ENCODE measurements at regions not wholly inside any gene's neighbourhood (a gene's known extent, or its start where the extent isn't known, plus 50 kb on each side); places are given as distances from the start of the nearest gene placed in this dataset.

DNA sequence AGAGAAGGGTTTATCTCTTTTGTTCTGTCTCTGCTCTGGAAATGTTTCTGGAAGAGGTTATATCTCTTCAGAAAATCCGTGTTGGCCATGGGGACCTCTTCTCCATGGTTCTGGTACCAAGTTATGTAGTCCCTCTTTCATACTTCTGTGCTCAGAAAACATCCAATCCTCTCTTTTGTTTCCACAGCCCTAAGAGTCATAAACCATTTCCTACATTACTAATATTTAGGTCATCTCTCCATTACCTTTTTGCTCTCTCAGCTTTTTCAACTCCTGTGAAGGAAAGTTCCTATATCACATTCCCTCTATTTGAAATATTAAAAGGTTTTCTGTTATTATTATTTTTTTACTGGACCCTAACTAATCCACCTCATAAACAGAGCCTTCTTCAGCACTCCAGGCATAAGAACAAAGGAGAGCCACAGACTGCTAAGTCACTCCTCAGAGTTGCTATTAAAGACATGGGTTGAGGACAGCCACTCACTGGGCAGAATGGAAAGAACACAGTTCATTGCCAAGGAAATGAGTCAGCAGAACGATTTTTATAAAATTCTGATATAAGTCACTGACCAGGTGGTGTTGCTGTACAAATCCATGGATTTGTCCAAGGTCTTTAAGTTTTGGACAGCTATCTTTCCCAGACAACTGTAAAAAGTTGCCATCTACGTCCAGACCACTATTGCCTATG lies 122.4 kb upstream of the NPY2R start:
- intact Hi-C loops (cut with micrococcal nuclease): no loop called here
- DNase-seq (ENCODE audit: low spot score): no peak
- Mint-ChIP-seq H3K27me3 (ENCODE audit: low read depth) (no peaks in the 10 kb centered on the region), H3K4me1 (ENCODE audit: low read depth) (no peaks in the 10 kb centered on the region), H3K36me3 (ENCODE audit: low read depth) (no peaks in the 10 kb centered on the region), H3K4me3 (ENCODE audit: low read depth) (no peak overlapping the region), H3K27ac (no peak overlapping the region), H3K9me3 (no peaks in the 10 kb centered on the region)

GRCh38 chr4:155094201-155094820 lies 114.1 kb upstream of the NPY2R start:
- no peak for DNase-seq (ENCODE audit: low spot score)
- Mint-ChIP-seq H3K4me1 (ENCODE audit: low read depth) (no peaks in the 10 kb centered on the region), H3K27ac (no peak overlapping the region), H3K4me3 (ENCODE audit: low read depth) (no peak overlapping the region), H3K9me3 (no peaks in the 10 kb centered on the region), H3K36me3 (ENCODE audit: low read depth) (no peaks in the 10 kb centered on the region), H3K27me3 (ENCODE audit: low read depth) (no peaks in the 10 kb centered on the region)
- intact Hi-C loops (cut with micrococcal nuclease): no loop called here

DNA sequence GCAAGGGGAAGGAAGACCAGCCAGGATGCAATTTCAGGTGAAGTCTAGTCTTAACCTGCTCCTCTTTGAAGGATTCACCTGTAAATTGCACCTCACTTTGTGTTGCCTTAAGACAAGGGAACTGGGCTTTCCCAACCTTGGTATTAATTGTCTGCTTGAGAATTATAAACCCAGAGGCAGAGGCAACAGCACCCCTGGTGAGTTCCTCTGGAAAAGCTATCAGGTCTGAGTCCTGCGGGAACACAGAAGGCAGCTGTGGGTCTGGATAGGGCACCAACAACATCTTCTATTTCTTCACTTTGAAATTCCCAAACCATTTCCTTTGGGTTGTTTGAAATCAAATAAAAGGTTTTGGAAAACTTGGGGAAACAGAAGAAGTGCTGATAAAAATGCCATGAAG lies 109.2 kb upstream of the NPY2R start:
- Mint-ChIP-seq H3K27ac (no peak overlapping the region), H3K9me3 (no peaks in the 10 kb centered on the region), H3K4me3 (ENCODE audit: low read depth) (no peak overlapping the region), H3K27me3 (ENCODE audit: low read depth) (no peaks in the 10 kb centered on the region), H3K36me3 (ENCODE audit: low read depth) (no peaks in the 10 kb centered on the region), H3K4me1 (ENCODE audit: low read depth) (no peaks in the 10 kb centered on the region)
- DNase-seq (ENCODE audit: low spot score): no peak
- intact Hi-C loops (cut with micrococcal nuclease): no loop called here

- no peak for DNase-seq (ENCODE audit: low spot score)
- no peaks in the 10 kb centered on the region for H3K4me1 Mint-ChIP-seq (ENCODE audit: low read depth)
- H3K4me3 Mint-ChIP-seq (ENCODE audit: low read depth): no peak overlapping the region
- H3K27ac Mint-ChIP-seq: no peak overlapping the region
- H3K9me3 Mint-ChIP-seq: no peaks in the 10 kb centered on the region
- H3K36me3 Mint-ChIP-seq (ENCODE audit: low read depth): no peaks in the 10 kb centered on the region
- no peaks in the 10 kb centered on the region for H3K27me3 Mint-ChIP-seq (ENCODE audit: low read depth)
- intact Hi-C loops (cut with micrococcal nuclease): no loop called here
Measured at GRCh38 chr4:155106629-155107028, 101.8 kb upstream of the NPY2R start.

- intact Hi-C loops (cut with micrococcal nuclease): no loop called here
- no peak overlapping the region for H3K4me3 Mint-ChIP-seq (ENCODE audit: low read depth)
- H3K27ac Mint-ChIP-seq: no peak overlapping the region
- no peaks in the 10 kb centered on the region for H3K36me3 Mint-ChIP-seq (ENCODE audit: low read depth)
- DNase-seq (ENCODE audit: low spot score): no peak
- no peaks in the 10 kb centered on the region for H3K9me3 Mint-ChIP-seq
- no peaks in the 10 kb centered on the region for H3K4me1 Mint-ChIP-seq (ENCODE audit: low read depth)
- no peaks in the 10 kb centered on the region for H3K27me3 Mint-ChIP-seq (ENCODE audit: low read depth)
Measured at GRCh38 chr4:155107059-155107458, 101.4 kb upstream of the NPY2R start.

DNA sequence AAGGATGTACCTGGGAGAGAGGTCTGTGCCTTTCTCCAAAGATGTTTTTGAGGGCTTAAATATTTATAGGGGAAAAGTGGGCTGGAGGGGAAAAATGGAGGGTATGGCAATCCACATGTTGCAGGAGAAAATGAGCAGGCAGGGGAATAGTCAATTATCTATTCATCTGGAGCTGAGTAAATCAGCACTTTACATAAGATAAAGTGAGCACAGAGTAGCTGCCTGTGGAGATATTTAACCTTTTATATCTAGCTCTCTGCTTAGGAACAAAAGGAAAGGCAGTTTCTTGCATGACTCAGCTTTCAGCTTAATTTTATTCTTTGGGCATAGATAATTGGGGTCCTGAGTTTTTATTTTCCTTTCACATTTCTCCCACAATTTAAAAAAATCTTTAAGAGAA lies 93.6 kb upstream of the NPY2R start:
- Mint-ChIP-seq H3K36me3 (ENCODE audit: low read depth) (no peaks in the 10 kb centered on the region), H3K27me3 (ENCODE audit: low read depth) (no peaks in the 10 kb centered on the region), H3K27ac (no peak overlapping the region), H3K9me3 (peaks cover 5% of the 10 kb centered on the region), H3K4me1 (ENCODE audit: low read depth) (no peaks in the 10 kb centered on the region), H3K4me3 (ENCODE audit: low read depth) (no peak overlapping the region)
- intact Hi-C loops (cut with micrococcal nuclease): no loop called here
- no peak for DNase-seq (ENCODE audit: low spot score)

DNA sequence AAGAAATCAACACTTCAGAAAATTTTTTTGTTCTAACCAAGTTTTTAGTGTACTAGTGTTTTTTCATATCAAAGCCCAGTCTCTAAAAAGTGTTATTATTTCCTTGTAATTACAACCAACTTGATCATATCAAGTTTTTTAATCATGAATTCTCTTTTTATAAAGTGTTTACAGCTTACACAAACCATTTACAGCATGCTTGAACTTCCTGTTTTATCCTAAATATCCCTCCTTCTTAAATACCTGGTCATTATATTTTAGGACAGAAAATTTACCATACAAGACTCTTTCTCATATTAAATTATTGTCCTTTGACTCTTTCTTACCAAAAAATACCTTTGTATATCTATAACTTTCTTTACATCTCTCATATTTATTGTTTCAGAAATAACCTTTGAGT lies 89.4 kb upstream of the NPY2R start:
- no peak for DNase-seq (ENCODE audit: low spot score)
- Mint-ChIP-seq H3K9me3 (peaks cover 5% of the 10 kb centered on the region), H3K4me1 (ENCODE audit: low read depth) (no peaks in the 10 kb centered on the region), H3K36me3 (ENCODE audit: low read depth) (no peaks in the 10 kb centered on the region), H3K4me3 (ENCODE audit: low read depth) (no peak overlapping the region), H3K27me3 (ENCODE audit: low read depth) (no peaks in the 10 kb centered on the region), H3K27ac (no peak overlapping the region)
- intact Hi-C loops (cut with micrococcal nuclease): no loop called here

DNA sequence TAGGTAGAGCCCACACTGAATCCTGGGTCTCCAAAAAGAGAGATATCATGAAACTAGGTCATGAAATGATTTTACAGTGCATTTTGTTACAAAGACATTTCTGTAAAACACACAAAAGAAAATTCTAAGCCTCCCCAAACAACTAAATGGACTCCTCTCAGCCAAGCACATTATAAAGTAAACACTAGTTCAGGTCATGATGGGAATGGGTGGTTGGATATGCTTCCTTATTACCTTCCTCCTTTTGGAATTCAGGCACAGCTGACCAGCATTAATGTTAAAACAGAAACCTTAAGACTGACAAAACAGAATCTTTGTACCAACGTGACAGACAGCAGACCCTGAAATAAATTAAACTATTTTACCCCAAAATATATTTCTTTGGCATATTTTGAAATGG lies 87.9 kb upstream of the NPY2R start:
- no peak for DNase-seq (ENCODE audit: low spot score)
- intact Hi-C loops (cut with micrococcal nuclease): no loop called here

DNA sequence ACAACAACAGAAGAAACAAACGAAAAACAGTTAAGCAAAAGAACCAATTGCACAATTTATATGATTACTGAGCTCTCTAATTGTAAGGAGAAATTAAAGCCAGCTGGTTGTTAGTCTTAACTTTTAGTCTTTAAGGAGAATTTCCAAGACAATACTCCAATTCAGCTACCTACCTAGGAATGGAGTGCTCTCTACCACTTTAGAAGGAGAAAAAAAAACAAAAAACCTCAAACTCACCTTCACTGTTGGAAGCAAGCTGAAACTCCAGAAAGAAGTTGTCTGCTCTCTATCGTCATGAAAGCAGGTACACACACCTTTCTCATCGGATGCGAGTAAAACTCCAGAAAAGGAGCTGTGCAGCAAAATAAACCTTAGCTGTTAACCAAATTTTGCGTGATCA lies 86.1 kb upstream of the NPY2R start:
- H3K9me3 Mint-ChIP-seq: peaks cover 5% of the 10 kb centered on the region
- no peak overlapping the region for H3K4me3 Mint-ChIP-seq (ENCODE audit: low read depth)
- no peak overlapping the region for H3K27ac Mint-ChIP-seq
- intact Hi-C loops (cut with micrococcal nuclease): no loop called here
- no peaks in the 10 kb centered on the region for H3K36me3 Mint-ChIP-seq (ENCODE audit: low read depth)
- DNase-seq (ENCODE audit: low spot score): no peak
- no peaks in the 10 kb centered on the region for H3K4me1 Mint-ChIP-seq (ENCODE audit: low read depth)
- no peaks in the 10 kb centered on the region for H3K27me3 Mint-ChIP-seq (ENCODE audit: low read depth)

More for the DNA sequence above, 87.9 kb upstream of the NPY2R start:
- H3K4me3 Mint-ChIP-seq (ENCODE audit: low read depth): no peak overlapping the region
- no peak overlapping the region for H3K27ac Mint-ChIP-seq
- H3K4me1 Mint-ChIP-seq (ENCODE audit: low read depth): no peaks in the 10 kb centered on the region
- H3K9me3 Mint-ChIP-seq: peaks cover 5% of the 10 kb centered on the region
- H3K36me3 Mint-ChIP-seq (ENCODE audit: low read depth): no peaks in the 10 kb centered on the region
- H3K27me3 Mint-ChIP-seq (ENCODE audit: low read depth): no peaks in the 10 kb centered on the region

GRCh38 chr4:155134136-155134535 lies 74.3 kb upstream of the NPY2R start:
- intact Hi-C loops (cut with micrococcal nuclease): no loop called here
- Mint-ChIP-seq H3K9me3 (no peaks in the 10 kb centered on the region), H3K36me3 (ENCODE audit: low read depth) (no peaks in the 10 kb centered on the region), H3K27ac (no peak overlapping the region), H3K4me3 (ENCODE audit: low read depth) (no peak overlapping the region), H3K4me1 (ENCODE audit: low read depth) (no peaks in the 10 kb centered on the region), H3K27me3 (ENCODE audit: low read depth) (no peaks in the 10 kb centered on the region)
- DNase-seq (ENCODE audit: low spot score): no peak

- Mint-ChIP-seq H3K27me3 (ENCODE audit: low read depth) (no peaks in the 10 kb centered on the region), H3K36me3 (ENCODE audit: low read depth) (no peaks in the 10 kb centered on the region), H3K27ac (no peak overlapping the region), H3K4me3 (ENCODE audit: low read depth) (no peak overlapping the region), H3K4me1 (ENCODE audit: low read depth) (no peaks in the 10 kb centered on the region), H3K9me3 (no peaks in the 10 kb centered on the region)
- intact Hi-C loops (cut with micrococcal nuclease): no loop called here
- DNase-seq (ENCODE audit: low spot score): no peak
Measured at GRCh38 chr4:155140889-155141288, 67.5 kb upstream of the NPY2R start.

- intact Hi-C loops (cut with micrococcal nuclease): no loop called here
- H3K4me1 Mint-ChIP-seq (ENCODE audit: low read depth): no peaks in the 10 kb centered on the region
- H3K4me3 Mint-ChIP-seq (ENCODE audit: low read depth): no peak overlapping the region
- no peaks in the 10 kb centered on the region for H3K27me3 Mint-ChIP-seq (ENCODE audit: low read depth)
- no peak for DNase-seq (ENCODE audit: low spot score)
- no peaks in the 10 kb centered on the region for H3K36me3 Mint-ChIP-seq (ENCODE audit: low read depth)
- H3K27ac Mint-ChIP-seq: no peak overlapping the region
- no peaks in the 10 kb centered on the region for H3K9me3 Mint-ChIP-seq
Measured at GRCh38 chr4:155143512-155143911, 64.9 kb upstream of the NPY2R start.

Measured in activated T-helper 2 cell treated with anti-CD3 and anti-CD28 coated beads, Interferon-gamma antibody, Interleukin-2, Interleukin-4, amounts not matched to agents 10 μg/mL and 5 μg/mL and 100 μg/mL, durations not matched to agents 14 hours and 24 hours and 36 hours (primary cell).